Left lobe of liver (tissue), 2 donors: ENCODE measurements at regions not wholly inside any gene's neighbourhood (a gene's known extent, or its start where the extent isn't known, plus 50 kb on each side); places are given as distances from the start of the nearest gene placed in this dataset.
"Not testable (repeated sequence)": the region's sequence is repeated elsewhere in the genome, so short reads cannot be mapped to it uniquely, and the experiment has no call there.

ENCODE experiments used
- ATAC-seq: fragments of 200-7000 bp; cut with Tn5 transposase; one replicate; pipeline ENCODE4 v1.9.1; 2020; ENCODE audit warnings: mild to moderate bottlenecking, moderate library complexity
- DNase-seq: peaks from one replicate; pipeline ENCODE4 v3.0.0-alpha.2; 2020; ENCODE audit warnings: low spot score
- donor health status: DM: no; HTN: no; CAD: no; lungs with moderate emphysema.
- donor health status: DM: no; HTN: yes; CAD: no.

GRCh38 chr14:41096131-41096530, 510.5 kb upstream of the LRFN5 start:
- DNase-seq (no peak), ATAC-seq (no peak)

DNA sequence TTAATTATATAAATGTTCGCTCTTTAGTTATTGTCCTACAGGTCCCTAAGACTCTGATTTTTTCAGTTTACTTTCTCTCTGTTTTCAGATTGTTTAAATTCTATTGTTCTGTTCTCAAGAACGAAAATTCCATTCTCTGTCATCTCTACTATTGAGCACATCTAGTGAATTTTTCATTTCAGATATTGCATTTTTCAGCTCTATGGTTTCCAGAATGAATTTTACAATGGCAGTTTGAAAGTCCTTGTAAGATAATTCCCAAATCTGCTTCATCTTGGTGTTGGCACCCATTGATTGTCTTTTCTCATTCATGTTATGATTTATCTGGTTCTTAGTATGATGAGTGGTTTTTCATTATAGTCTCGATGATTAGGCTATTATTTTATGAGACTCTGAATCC, 519.6 kb upstream of the LRFN5 start:
- DNase-seq: no peak
- no peak for ATAC-seq

DNA sequence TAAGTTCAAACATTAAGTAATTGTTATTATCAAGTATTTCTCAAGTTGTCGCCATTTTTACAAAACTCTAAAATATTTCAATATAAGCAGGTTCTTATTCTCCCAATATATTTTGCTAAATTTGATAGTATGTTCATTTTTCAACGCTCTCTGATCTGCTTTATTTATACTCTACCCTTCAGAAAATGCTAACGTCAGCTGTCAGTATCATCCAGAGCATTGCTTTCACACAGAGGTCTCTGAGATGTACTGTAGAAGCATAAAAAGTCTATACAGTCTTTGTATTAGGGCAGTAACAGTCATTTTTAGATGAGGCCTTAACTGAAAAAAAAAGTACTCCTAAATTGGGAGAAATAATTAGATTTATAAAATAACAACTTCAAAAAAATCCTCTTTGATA, 533.1 kb upstream of the LRFN5 start:
- DNase-seq (no peak), ATAC-seq (no peak)

- ATAC-seq (no peak), DNase-seq (no peak)
Measured at GRCh38 chr14:41072776-41073175, 533.9 kb upstream of the LRFN5 start.

DNA sequence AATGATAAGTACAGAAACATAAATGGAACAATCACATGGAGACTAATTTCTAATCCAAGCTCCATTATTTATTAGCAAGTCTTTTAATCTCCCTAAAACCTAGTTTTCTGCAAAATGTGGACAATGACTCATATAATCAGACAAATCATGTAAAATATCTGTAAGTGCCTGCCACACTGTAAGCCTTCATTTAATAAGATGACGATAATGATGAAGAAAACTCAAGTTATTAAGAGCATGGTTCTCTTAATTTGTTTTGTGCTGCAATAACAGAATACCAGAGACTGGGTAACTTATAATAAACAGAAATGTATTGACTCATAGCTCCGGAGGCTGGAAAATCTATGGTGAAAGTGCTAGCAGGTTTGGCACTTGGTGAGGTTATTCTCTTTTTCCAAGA, 535.3 kb upstream of the LRFN5 start:
- ATAC-seq (no peak), DNase-seq (no peak)

GRCh38 chr14:41062826-41063225, 543.9 kb upstream of the LRFN5 start:
- no peak for DNase-seq
- no peak for ATAC-seq

GRCh38 chr14:41055589-41055988, 551.1 kb upstream of the LRFN5 start:
- ATAC-seq (no peak), DNase-seq (no peak)

GRCh38 chr14:41051801-41052200, 554.9 kb upstream of the LRFN5 start:
- no peak for DNase-seq
- ATAC-seq: no peak

DNA sequence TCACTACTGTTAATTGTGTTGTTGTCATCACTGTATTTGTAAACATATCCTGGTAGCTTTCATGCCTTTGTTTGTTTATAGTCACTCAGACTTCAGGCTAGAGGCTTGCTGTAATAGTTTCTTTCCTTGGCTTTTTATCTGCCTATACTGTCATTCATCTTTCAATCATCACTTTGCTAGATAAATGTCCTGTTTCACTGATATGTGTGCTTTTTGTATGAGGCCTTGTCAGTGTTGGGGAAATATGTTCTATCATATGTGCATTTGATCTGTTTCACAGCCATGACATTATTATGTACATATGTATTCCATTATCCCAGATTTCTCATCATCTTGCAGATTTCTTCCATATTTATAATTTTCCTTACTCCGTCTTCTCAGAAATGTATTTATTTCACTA, 558.9 kb upstream of the LRFN5 start:
- no peak for DNase-seq
- ATAC-seq: no peak

DNA sequence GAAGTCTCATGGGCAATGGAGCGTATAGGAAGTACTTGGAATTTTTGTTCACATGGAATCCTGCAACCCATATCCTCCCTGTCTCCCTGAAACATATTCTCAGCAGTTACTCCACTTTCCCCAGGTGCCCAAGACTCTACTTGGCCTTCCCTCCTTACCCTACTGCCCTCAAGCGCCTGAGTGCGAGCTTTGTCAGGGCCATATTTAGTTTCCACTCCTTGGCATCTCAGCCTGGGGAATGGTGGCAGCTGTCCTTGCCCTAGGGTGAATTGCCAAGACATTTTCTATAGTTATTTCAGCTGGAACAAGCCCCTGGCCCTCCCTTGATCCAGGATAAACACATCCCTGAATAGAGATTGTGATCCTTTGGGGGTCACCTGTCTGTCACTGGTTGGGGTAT, 569.3 kb upstream of the LRFN5 start:
- DNase-seq (no peak), ATAC-seq (no peak)

DNA sequence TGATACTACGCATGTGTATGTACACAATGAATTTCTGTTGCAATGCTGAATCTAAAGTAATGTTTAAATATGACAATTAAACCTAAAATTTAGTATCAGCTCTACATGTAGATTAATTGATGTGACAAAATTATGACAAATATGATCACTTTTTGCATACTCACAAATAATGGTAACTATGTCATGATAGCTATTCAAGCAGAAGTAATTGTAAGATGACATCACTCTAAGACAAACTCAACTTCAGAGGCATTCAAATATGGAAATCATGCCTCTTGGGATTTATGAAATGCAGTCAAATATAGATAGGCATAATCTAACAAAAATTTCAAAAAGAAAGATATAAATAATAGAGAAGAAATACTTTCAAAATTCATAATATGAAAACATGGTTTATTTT, 571.7 kb upstream of the LRFN5 start:
- ATAC-seq (no peak), DNase-seq (no peak)

GRCh38 chr14:41022932-41023331, 583.7 kb upstream of the LRFN5 start:
- ATAC-seq (no peak), DNase-seq (no peak)

DNA sequence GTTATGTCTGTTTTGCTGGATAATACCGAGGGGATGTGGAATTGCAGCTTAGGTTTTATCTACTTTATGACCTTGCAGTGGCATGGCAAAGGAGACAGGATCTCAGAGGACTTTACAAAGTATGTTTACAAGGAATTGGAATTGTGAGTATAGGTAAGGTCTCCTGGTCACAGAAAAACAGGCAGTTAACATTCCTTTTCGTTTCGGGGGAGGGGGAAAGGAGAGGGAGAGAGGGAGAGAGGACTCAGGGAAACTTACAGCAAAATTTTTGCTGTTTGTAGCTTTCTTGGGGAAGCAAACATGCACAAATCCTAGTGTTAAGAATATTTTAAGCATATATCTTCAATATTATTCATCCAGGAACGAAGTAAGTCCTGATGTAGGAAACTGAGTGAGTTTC, 590.5 kb upstream of the LRFN5 start:
- ATAC-seq (no peak), DNase-seq (no peak)

- ATAC-seq: no peak
- DNase-seq: no peak
Measured at GRCh38 chr14:41000350-41000749, 606.3 kb upstream of the LRFN5 start.

DNA sequence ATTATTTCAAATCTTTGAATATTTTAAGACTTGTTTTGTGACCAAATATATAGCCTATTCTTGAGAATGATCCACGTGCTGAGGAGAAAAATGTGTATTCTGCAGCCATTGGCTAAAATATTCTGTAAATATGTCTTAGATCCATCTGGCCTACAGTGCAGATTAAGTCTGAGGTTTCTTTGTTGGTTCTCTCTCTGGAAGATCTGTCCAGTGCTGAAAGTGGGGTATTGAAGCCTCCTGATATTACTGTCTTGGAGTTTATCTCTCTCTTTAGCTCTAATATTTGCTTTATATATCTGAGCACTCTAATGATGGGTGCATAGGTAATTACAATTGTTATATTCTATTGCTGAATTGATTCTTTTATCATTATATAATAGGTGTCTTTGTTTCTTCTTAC, 617.4 kb upstream of the LRFN5 start:
- DNase-seq: no peak
- no peak for ATAC-seq

DNA sequence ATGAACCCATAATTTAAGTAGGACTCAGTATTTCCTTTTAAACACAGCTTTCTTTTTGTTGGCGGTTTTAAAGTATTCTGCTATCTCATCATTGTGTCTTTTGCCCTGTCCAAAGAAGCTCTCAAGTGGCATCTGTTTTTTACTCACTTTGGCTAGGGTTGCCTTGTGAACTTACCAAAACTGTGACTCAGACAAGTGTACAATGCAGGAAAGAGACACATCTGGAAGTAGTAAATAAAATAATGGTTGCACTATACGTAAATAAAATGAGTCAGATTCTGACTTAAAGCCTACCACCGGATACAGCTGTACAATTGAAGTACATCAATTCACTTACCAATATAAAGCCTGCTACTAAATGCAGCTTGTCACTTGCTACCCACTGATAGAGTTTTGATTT, 619.2 kb upstream of the LRFN5 start:
- no peak for DNase-seq
- ATAC-seq: no peak

- ATAC-seq: no peak
Measured at GRCh38 chr14:40986655-40987054, 620.0 kb upstream of the LRFN5 start.

GRCh38 chr14:40985584-40985983, 621.1 kb upstream of the LRFN5 start:
- ATAC-seq: no peak

More at GRCh38 chr14:40986655-40987054, 620.0 kb upstream of the LRFN5 start:
- no peak for DNase-seq

DNA sequence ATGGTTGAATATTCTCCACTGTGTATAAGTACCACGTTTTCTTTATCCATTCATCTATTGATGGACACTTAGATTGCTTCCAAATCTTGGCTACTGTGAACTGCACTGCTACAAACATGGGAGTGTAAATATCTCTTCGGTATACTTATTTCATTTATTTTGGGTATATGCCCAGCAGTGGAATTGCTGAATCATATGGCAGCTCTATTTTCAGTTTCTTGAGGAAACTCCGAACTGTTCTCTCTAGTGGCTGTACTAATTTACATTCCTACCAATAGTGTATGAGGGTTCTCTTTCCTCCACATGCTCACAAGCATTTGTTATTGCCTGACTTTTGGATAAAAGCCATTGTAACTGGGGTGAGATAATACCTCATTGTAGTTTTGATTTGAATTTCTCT, 623.1 kb upstream of the LRFN5 start:
- no peak for DNase-seq
- no peak for ATAC-seq

More at GRCh38 chr14:40985584-40985983, 621.1 kb upstream of the LRFN5 start:
- DNase-seq: no peak

DNA sequence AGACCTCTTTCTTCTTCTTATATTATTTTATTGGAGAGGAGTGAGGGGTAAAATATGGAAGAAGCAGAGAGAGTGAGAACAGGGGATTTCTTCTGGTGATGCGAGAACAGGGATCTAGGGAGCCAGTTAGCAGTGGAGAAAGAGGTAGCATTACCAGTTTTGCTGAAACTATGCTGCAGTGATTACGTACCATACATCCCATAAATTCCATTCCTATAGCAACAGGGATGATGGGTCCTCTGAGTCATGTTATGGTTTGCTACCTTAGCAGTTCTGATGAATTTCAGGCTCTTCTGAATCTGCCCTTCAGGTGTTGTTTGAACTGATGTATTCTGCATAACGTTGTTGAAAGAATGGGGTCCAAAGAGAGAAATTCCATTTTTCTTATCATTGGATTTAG, 625.4 kb upstream of the LRFN5 start:
- no peak for DNase-seq
- no peak for ATAC-seq

DNA sequence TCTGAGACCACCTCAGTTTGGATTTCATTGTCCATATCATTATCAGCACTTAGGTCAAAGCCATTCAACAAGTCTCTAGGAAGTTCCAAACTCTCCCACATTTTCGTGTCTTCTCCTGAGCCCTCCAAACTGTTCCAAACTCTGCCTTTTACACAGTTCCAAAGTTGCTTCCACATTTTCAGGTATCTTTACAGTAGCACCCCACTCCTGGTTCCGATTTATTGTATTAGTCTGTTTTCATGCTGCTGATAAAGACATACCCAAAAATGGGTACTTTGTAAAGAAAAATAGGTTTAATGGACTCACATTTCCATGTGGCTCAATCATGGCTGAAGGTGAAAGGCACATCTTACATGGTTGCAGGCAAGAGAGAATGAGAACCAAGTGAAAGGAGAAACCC, 646.4 kb upstream of the LRFN5 start:
- ATAC-seq, DNase-seq: not testable (repeated sequence)

GRCh38 chr14:40955131-40955505, 651.6 kb upstream of the LRFN5 start:
- DNase-seq (no peak), ATAC-seq (no peak)

DNA sequence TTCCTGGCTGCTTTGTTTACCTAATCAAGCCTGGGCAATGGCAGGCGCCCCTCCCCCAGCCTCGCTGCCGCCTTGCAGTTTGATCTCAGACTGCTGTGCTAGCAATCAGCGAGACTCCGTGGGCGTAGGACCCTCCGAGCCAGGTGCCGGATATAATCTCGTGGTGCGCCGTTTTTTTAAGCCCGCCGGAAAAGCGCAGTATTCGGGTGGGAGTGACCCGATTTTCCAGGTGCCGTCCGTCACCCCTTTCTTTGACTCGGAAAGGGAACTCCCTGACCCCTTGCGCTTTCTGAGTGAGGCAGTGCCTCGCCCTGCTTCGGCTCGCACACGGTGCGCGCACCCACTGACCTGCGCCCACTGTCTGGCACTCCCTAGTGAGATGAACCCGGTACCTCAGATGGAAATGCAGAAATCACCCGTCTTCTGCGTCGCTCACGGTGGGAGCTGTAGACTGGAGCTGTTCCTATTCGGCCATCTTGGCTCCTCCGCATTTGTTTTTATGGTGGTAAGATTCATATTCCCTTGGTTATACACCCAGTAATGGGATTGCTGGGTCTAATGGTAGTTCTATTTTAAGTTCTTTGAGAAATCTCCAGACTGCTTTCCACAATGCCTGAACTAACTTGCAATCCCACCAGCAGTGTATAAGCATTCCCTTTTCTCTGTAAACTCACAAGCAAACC, 652.1 kb upstream of the LRFN5 start:
- ATAC-seq, DNase-seq: not testable (repeated sequence)
